Activated CD4-positive, alpha-beta T cell treated with anti-CD3 and anti-CD28 coated beads, Interleukin-2, amount 50 U/mL, for 16 hours (primary cell): ENCODE measurements at regions not wholly inside any gene's neighbourhood (a gene's known extent, or its start where the extent isn't known, plus 50 kb on each side); places are given as distances from the start of the nearest gene placed in this dataset.
"Not testable (repeated sequence)": the region's sequence is repeated elsewhere in the genome, so short reads cannot be mapped to it uniquely, and the experiment has no call there.

Experiments used
- DNase-seq: peaks from one replicate; pipeline ENCODE4 v3.0.0-alpha.2; 2020

GRCh38 chr9:119712325-119712724 lies 343.1 kb upstream of the BRINP1 start:
- DNase-seq: no peak

- DNase-seq: no peak
Observed at GRCh38 chr9:119709431-119709830, 340.2 kb upstream of the BRINP1 start.

GRCh38 chr9:119707228-119707845 lies 338.1 kb upstream of the BRINP1 start:
- no peak for DNase-seq

- DNase-seq: no peak
Observed at GRCh38 chr9:119701651-119702050, 332.4 kb upstream of the BRINP1 start.

GRCh38 chr9:119698535-119698934 lies 329.3 kb upstream of the BRINP1 start:
- DNase-seq: no peak

- no peak for DNase-seq
Observed at GRCh38 chr9:119697996-119698395, 328.8 kb upstream of the BRINP1 start.

- DNase-seq: no peak
Observed at GRCh38 chr9:119689879-119690278, 320.6 kb upstream of the BRINP1 start.

GRCh38 chr9:119688547-119688946 lies 319.3 kb upstream of the BRINP1 start:
- no peak for DNase-seq

- DNase-seq: no peak
Observed at GRCh38 chr9:119677811-119678505, 308.7 kb upstream of the BRINP1 start.

GRCh38 chr9:119675951-119676350 lies 306.7 kb upstream of the BRINP1 start:
- no peak for DNase-seq

- DNase-seq: not testable (repeated sequence)
Observed at GRCh38 chr9:119672763-119673162, 303.5 kb upstream of the BRINP1 start.

- no peak for DNase-seq
Observed at GRCh38 chr9:119667916-119668315, 298.7 kb upstream of the BRINP1 start.

GRCh38 chr9:119667163-119667562 lies 297.9 kb upstream of the BRINP1 start:
- no peak for DNase-seq

GRCh38 chr9:119662329-119662728 lies 293.1 kb upstream of the BRINP1 start:
- DNase-seq: no peak

GRCh38 chr9:119652931-119653330 lies 283.7 kb upstream of the BRINP1 start:
- no peak for DNase-seq

GRCh38 chr9:119649205-119649604 lies 280.0 kb upstream of the BRINP1 start:
- DNase-seq: no peak

- DNase-seq: no peak
Observed at GRCh38 chr9:119639287-119639955, 270.2 kb upstream of the BRINP1 start.

GRCh38 chr9:119634006-119634405 lies 264.8 kb upstream of the BRINP1 start:
- DNase-seq: no peak

GRCh38 chr9:119611565-119611964 lies 242.3 kb upstream of the BRINP1 start:
- no peak for DNase-seq

GRCh38 chr9:119609277-119609971 lies 240.2 kb upstream of the BRINP1 start:
- no peak for DNase-seq

- no peak for DNase-seq
Observed at GRCh38 chr9:119601632-119602031, 232.4 kb upstream of the BRINP1 start.

GRCh38 chr9:119597499-119597898 lies 228.3 kb upstream of the BRINP1 start:
- DNase-seq: no peak

- DNase-seq: no peak
Observed at GRCh38 chr9:119596703-119597102, 227.5 kb upstream of the BRINP1 start.
